ENCODE measurements at regions not wholly inside any gene's neighbourhood (a gene's known extent, or its start where the extent isn't known, plus 50 kb on each side); places are given as distances from the start of the nearest gene placed in this dataset.

DNA sequence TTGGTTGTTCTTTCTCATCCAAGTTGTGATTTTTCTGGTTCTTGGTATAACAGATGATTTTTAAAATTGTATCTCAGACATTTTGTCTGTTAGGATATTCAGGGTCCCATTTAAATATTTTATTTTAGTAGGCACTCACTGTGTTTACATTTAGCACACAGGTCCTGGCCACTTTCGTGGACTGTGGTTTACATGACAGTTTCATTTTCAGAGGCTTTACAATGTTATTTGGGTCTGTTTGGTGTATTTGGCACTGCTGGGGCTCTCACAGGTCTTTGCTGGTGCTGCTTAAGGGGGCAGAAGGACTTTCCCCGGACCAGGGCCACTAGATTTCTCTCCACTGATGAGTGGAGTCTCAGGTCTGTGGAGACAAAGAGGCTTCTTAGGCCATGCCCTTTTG, 75.5 kb upstream of the TGM3 start:
- TF ChIP-seq EP300 (conservative IDR thresholded peaks at IDR 0.05; ENCODE audit: poor library complexity, severe bottlenecking): no peak
- TF ChIP-seq, protein P1, sequence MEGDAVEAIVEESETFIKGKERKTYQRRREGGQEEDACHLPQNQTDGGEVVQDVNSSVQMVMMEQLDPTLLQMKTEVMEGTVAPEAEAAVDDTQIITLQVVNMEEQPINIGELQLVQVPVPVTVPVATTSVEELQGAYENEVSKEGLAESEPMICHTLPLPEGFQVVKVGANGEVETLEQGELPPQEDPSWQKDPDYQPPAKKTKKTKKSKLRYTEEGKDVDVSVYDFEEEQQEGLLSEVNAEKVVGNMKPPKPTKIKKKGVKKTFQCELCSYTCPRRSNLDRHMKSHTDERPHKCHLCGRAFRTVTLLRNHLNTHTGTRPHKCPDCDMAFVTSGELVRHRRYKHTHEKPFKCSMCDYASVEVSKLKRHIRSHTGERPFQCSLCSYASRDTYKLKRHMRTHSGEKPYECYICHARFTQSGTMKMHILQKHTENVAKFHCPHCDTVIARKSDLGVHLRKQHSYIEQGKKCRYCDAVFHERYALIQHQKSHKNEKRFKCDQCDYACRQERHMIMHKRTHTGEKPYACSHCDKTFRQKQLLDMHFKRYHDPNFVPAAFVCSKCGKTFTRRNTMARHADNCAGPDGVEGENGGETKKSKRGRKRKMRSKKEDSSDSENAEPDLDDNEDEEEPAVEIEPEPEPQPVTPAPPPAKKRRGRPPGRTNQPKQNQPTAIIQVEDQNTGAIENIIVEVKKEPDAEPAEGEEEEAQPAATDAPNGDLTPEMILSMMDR (IDR thresholded peaks at IDR 0.05; ENCODE audit: poor library complexity, severe bottlenecking): no peak

All from neural cell (in vitro differentiated cells).